Activated gamma-delta T cell treated with anti-CD3 and anti-CD28 coated beads, Interleukin-2, amount 50 U/mL, for 16 hours (primary cell): ENCODE measurements at regions not wholly inside any gene's neighbourhood (a gene's known extent, or its start where the extent isn't known, plus 50 kb on each side); places are given as distances from the start of the nearest gene placed in this dataset.

Experiments used
- DNase-seq: peaks from one replicate; pipeline ENCODE4 v3.0.0-alpha.2; 2020; ENCODE audit warnings: low read depth

- no peak for DNase-seq
Observed at GRCh38 chr18:47758000-47758399, 172.5 kb downstream of the SMAD2 start.

GRCh38 chr18:47756364-47757016 is 174.0 kb downstream of the SMAD2 start:
- DNase-seq, result peak; percentile 27

- DNase-seq, result no peak
Observed at GRCh38 chr18:47755102-47755456, 175.4 kb downstream of the SMAD2 start.

GRCh38 chr18:47754311-47755101 is 176.0 kb downstream of the SMAD2 start:
- no peak for DNase-seq

GRCh38 chr18:47752796-47753645 is 177.4 kb downstream of the SMAD2 start:
- DNase-seq, result no peak

GRCh38 chr18:47750889-47751423 is 179.5 kb downstream of the SMAD2 start:
- no peak for DNase-seq

GRCh38 chr18:47749600-47749973 is 180.9 kb downstream of the SMAD2 start:
- no peak for DNase-seq

- peak; percentile 69 for DNase-seq
Observed at GRCh38 chr18:47748847-47749599, 181.4 kb downstream of the SMAD2 start.

GRCh38 chr18:47748093-47748796 is 182.2 kb downstream of the SMAD2 start:
- DNase-seq, result no peak

- DNase-seq, result no peak
Observed at GRCh38 chr18:47747260-47747795, 183.1 kb downstream of the SMAD2 start.

GRCh38 chr18:47746615-47747014 is 183.8 kb downstream of the SMAD2 start:
- no peak for DNase-seq

- DNase-seq, result no peak
Observed at GRCh38 chr18:47745227-47745626, 185.2 kb downstream of the SMAD2 start.

- no peak for DNase-seq
Observed at GRCh38 chr18:47737956-47738355, 192.5 kb downstream of the SMAD2 start.

- DNase-seq, result no peak
Observed at GRCh38 chr18:47737198-47737830, 193.1 kb downstream of the SMAD2 start.

GRCh38 chr18:47736376-47737140 is 193.9 kb downstream of the SMAD2 start:
- DNase-seq, result no peak

- no peak for DNase-seq
Observed at GRCh38 chr18:47735041-47735702, 195.3 kb downstream of the SMAD2 start.

GRCh38 chr18:47731276-47731675 is 199.2 kb downstream of the SMAD2 start:
- no peak for DNase-seq

GRCh38 chr18:47730795-47731194 is 199.7 kb downstream of the SMAD2 start:
- no peak for DNase-seq

GRCh38 chr18:47729356-47729755 is 201.1 kb downstream of the SMAD2 start:
- DNase-seq, result no peak
